Activated B cell treated with CpG ODN at 0.5 μM for 24 hours (primary cell): ENCODE measurements at regions not wholly inside any gene's neighbourhood (a gene's known extent, or its start where the extent isn't known, plus 50 kb on each side); places are given as distances from the start of the nearest gene placed in this dataset.

Experiments
- ATAC-seq: fragments of 200-7000 bp; cut with Tn5 transposase; one replicate; pipeline ENCODE4 v1.10.0; 2021; ENCODE audit warnings: low read depth, mild to moderate bottlenecking, moderate library complexity
- CTCF ChIA-PET: fragments of 350-600 bp; sonication (Branson Sonifier 250); formaldehyde crosslinking; loops from one replicate; lab custom pipeline; 2021; ENCODE audit warnings: antibody characterized with exemption; lab: Charles Lee
- POLR2A ChIA-PET: fragments of 350-600 bp; sonication (Branson Sonifier 250); formaldehyde crosslinking; loops from one replicate; lab custom pipeline; 2021; ENCODE audit warnings: antibody characterized with exemption; lab: Charles Lee
- DNase-seq: peaks from one replicate; pipeline ENCODE4 v3.0.0; 2022
- H3K27ac Mint-ChIP-seq: one replicate; pipeline ENCODE4 v1.8.0; 2020; ENCODE audit warnings: mixed read lengths
- H3K27me3 Mint-ChIP-seq: one replicate; pipeline ENCODE4 v1.8.0; 2021; ENCODE audit warnings: mixed read lengths
- H3K36me3 Mint-ChIP-seq: one replicate; pipeline ENCODE4 v1.8.0; 2021; ENCODE audit warnings: low read depth, mixed read lengths
- H3K4me1 Mint-ChIP-seq: one replicate; pipeline ENCODE4 v1.8.0; 2021; ENCODE audit warnings: mixed read lengths
- H3K4me3 Mint-ChIP-seq: one replicate; pipeline ENCODE4 v1.8.0; 2020; ENCODE audit warnings: mild to moderate bottlenecking, mixed read lengths
- H3K9me3 Mint-ChIP-seq: one replicate; pipeline ENCODE4 v1.8.0; 2020; ENCODE audit warnings: mixed read lengths
- CTCF ChIP-seq: fragments of 200-600 bp; IDR thresholded peaks from one replicate; pipeline ENCODE4 v1.8.0; 2022; ENCODE audit warnings: antibody characterized with exemption, mild to moderate bottlenecking
- intact Hi-C: fragments of 100-400 bp; cut with micrococcal nuclease; formaldehyde crosslinking; loops from one replicate; pipeline ENCODE4 v1.15.1; 2024

DNA sequence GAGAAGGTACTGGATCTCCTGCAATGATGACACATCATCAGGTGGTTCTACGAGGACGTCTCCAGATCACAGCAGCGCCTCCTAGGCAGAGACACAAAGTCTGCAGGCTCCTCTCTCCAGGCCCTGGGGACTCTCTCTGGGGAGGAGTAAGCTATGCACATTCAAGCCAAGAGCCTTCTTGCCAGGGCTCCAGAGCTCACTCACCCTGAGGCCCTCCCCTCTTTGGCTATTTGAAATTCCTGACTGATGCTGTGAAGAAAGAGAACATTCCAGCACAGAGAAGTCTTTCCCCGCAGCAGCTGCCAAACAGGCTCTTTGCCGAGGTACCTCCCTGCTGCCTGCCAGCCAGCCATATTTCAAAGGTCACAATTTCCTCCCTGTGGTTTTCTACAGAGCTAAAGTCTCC is 204.9 kb downstream of the CSNK2A3 start:
- ATAC-seq (no peak), DNase-seq (no peak)
- H3K4me1 Mint-ChIP-seq = peaks cover 6% of the 10 kb centered on the region
- no peak overlapping the region for H3K4me3 Mint-ChIP-seq
- H3K27ac Mint-ChIP-seq = no peak overlapping the region
- intact Hi-C loops = no loop called here
- no peak for TF ChIP-seq CTCF
- H3K9me3 Mint-ChIP-seq = no peaks in the 10 kb centered on the region
- H3K36me3 Mint-ChIP-seq = no peaks in the 10 kb centered on the region
- CTCF ChIA-PET = no interaction called here
- POLR2A ChIA-PET = no interaction called here
- H3K27me3 Mint-ChIP-seq = peaks cover 16% of the 10 kb centered on the region

GRCh38 chr11:11146830-11147229 is 206.2 kb downstream of the CSNK2A3 start:
- ChIA-PET POLR2A (no interaction called here), CTCF (no interaction called here)
- peaks cover 6% of the 10 kb centered on the region for H3K4me1 Mint-ChIP-seq
- H3K36me3 Mint-ChIP-seq = no peaks in the 10 kb centered on the region
- intact Hi-C loops = no loop called here
- peaks cover 13% of the 10 kb centered on the region for H3K27me3 Mint-ChIP-seq
- ATAC-seq (no peak), DNase-seq (no peak)
- H3K4me3 Mint-ChIP-seq = no peak overlapping the region
- H3K27ac Mint-ChIP-seq = no peak overlapping the region
- no peak for TF ChIP-seq CTCF
- H3K9me3 Mint-ChIP-seq = no peaks in the 10 kb centered on the region

GRCh38 chr11:11143849-11144248 is 209.2 kb downstream of the CSNK2A3 start:
- Mint-ChIP-seq H3K36me3 (no peaks in the 10 kb centered on the region), H3K4me1 (no peaks in the 10 kb centered on the region), H3K27ac (no peak overlapping the region), H3K4me3 (no peak overlapping the region), H3K9me3 (no peaks in the 10 kb centered on the region), H3K27me3 (peaks cover 10% of the 10 kb centered on the region)
- intact Hi-C loops = no loop called here
- CTCF ChIA-PET = no interaction called here
- ATAC-seq = no peak
- no peak for TF ChIP-seq CTCF
- no peak for DNase-seq
- POLR2A ChIA-PET = no interaction called here

GRCh38 chr11:11142430-11142829 is 210.6 kb downstream of the CSNK2A3 start:
- no peak for TF ChIP-seq CTCF
- POLR2A ChIA-PET = no interaction called here
- ATAC-seq (no peak), DNase-seq (no peak)
- CTCF ChIA-PET = no interaction called here
- peaks cover 10% of the 10 kb centered on the region for H3K27me3 Mint-ChIP-seq
- no peaks in the 10 kb centered on the region for H3K9me3 Mint-ChIP-seq
- no peaks in the 10 kb centered on the region for H3K36me3 Mint-ChIP-seq
- H3K4me1 Mint-ChIP-seq = no peaks in the 10 kb centered on the region
- H3K27ac Mint-ChIP-seq = no peak overlapping the region
- H3K4me3 Mint-ChIP-seq = no peak overlapping the region
- intact Hi-C loops = no loop called here

DNA sequence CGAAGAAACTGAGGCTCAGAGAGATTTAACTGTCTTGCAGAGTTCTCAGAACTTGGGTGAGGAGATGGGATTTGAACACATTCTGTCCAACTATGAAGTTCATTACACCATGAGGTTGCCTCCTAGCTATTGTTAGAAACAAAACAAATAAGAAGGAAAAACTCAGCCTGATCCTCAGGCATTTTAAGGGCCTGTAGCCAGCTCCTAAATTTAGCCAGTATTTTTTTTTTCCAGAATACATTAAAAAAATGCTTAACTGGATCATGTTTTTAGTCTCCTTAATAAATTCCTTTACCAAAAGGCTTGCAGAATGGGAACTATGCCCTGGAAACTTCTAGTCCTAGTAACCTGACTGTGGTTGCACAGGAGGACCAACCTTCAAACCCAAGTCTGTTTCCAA is 212.0 kb downstream of the CSNK2A3 start:
- H3K36me3 Mint-ChIP-seq = no peaks in the 10 kb centered on the region
- no peak for DNase-seq
- ATAC-seq = no peak
- no peaks in the 10 kb centered on the region for H3K9me3 Mint-ChIP-seq
- CTCF ChIA-PET = no interaction called here
- no peaks in the 10 kb centered on the region for H3K4me1 Mint-ChIP-seq
- peaks cover 10% of the 10 kb centered on the region for H3K27me3 Mint-ChIP-seq
- H3K4me3 Mint-ChIP-seq = no peak overlapping the region
- H3K27ac Mint-ChIP-seq = no peak overlapping the region
- no peak for TF ChIP-seq CTCF
- intact Hi-C loops = no loop called here
- POLR2A ChIA-PET = interaction anchor here (0.6 kb wide), 1 partner anchor 1114 kb away, joined by 3 read pairs; no protein-coding TSS in a partner anchor
